Right cardiac atrium (tissue), 5 donors: ENCODE measurements at regions not wholly inside any gene's neighbourhood (a gene's known extent, or its start where the extent isn't known, plus 50 kb on each side); places are given as distances from the start of the nearest gene placed in this dataset.
A peak's percentile ranks its signal among the peaks of the same experiment; 100 is the strongest.
"Not testable (repeated sequence)": the region's sequence is repeated elsewhere in the genome, so short reads cannot be mapped to it uniquely, and the experiment has no call there.

Experiments used
- ATAC-seq, 2 donors: fragments of 200-7000 bp; cut with Tn5 transposase; one replicate each; pipeline versions ENCODE4 v1.8.0 to v1.9.1; 2020; ENCODE audit warnings: moderate library complexity in 2 of 2, mild to moderate bottlenecking in 1 of 2
- DNase-seq, 3 donors: peaks; one replicate each; pipeline ENCODE4 v3.0.0-alpha.2; 2020
- H3K27ac ChIP-seq: one replicate; pipeline ENCODE4 v1.5.1; 2013; ENCODE audit warnings: mild to moderate bottlenecking, low read length, control low read depth, moderate library complexity
- H3K27me3 ChIP-seq: one replicate; pipeline ENCODE4 v1.6.1; 2013; ENCODE audit not compliant: control insufficient read depth, insufficient read depth
- H3K4me1 ChIP-seq: one replicate; pipeline ENCODE4 v1.6.1; 2013; ENCODE audit warnings: low read length; ENCODE audit not compliant: control insufficient read depth, insufficient read depth
- H3K4me3 ChIP-seq: one replicate; pipeline ENCODE4 v1.5.1; 2013; ENCODE audit warnings: low read length, control low read depth
- H3K9me3 ChIP-seq: one replicate; pipeline ENCODE4 v1.6.1; 2013; ENCODE audit warnings: low read length; ENCODE audit not compliant: control insufficient read depth
- WGBS: extraction: QIAGEN DNeasy Blood & Tissue Kit; methylation state at CpG from one replicate; pipeline ENCODE4 v1.1.7; 2013; 5-methylcytosine and 5-hydroxymethylcytosine counted together
- intact Hi-C, 4 donors: fragments of 100-400 bp; cut with DNase I; formaldehyde crosslinking; loops; one replicate each; pipeline versions ENCODE4 v1.11.0 to v1.14.0; 2022 to 2023
- donor health status: healthy with polysubstance abuse.
- donor health status: DM: no; HTN: yes; CAD: no.
- donor health status: DM: no; HTN: no; CAD: no.
- donor health status: DM: no; HTN: yes; CAD: no; lungs with severe emphysema.
- donor health status: DM: yes; HTN: yes; CAD: no.

GRCh38 chr17:13107676-13108235, 89.9 kb upstream of the ELAC2 start:
- DNase-seq (no peak), ATAC-seq (no peak)

GRCh38 chr17:13106171-13106570, 88.3 kb upstream of the ELAC2 start:
- Histone ChIP-seq H3K27ac (no peak overlapping the region), H3K4me3 (no peak overlapping the region), H3K9me3 (no peaks in the 10 kb centered on the region), H3K27me3 (no peaks in the 10 kb centered on the region), H3K4me1 (no peaks in the 10 kb centered on the region)
- 76% methylated on average over 5 of the region's 5 CpGs for WGBS
- intact Hi-C loops: no loop called here
- DNase-seq (no peak), ATAC-seq (no peak)

More at GRCh38 chr17:13107676-13108235, 89.9 kb upstream of the ELAC2 start:
- WGBS: 86% methylated on average over 12 of the region's 12 CpGs
- Histone ChIP-seq H3K4me3 (no peak overlapping the region), H3K27me3 (no peaks in the 10 kb centered on the region), H3K4me1 (no peaks in the 10 kb centered on the region), H3K27ac (no peak overlapping the region), H3K9me3 (no peaks in the 10 kb centered on the region)
- intact Hi-C loops: no loop called here

DNA sequence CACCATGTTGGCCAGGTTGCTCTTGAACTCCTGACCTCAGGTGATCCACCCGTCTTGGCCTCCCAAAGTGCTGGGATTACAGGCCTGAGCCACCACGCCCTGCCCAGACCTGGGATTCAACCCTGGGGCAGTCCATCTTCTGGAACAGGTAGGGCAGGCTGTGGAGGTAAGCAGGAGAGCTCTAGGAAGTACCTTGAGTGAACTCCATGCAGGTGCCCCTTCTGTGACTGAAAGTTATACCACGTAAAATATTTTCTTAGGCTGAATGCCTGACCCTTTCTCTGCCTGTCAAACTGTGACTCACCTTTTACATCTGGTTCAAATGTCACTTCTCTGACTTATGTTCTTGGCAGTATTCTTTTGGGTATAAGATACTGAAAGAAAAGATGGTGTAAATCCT, 86.7 kb upstream of the ELAC2 start:
- Histone ChIP-seq H3K9me3 (no peaks in the 10 kb centered on the region), H3K4me1 (no peaks in the 10 kb centered on the region), H3K4me3 (no peak overlapping the region), H3K27ac (no peak overlapping the region), H3K27me3 (no peaks in the 10 kb centered on the region)
- intact Hi-C loops: no loop called here
- WGBS: 80% methylated on average over 3 of the region's 3 CpGs
- ATAC-seq (no peak), DNase-seq (no peak)

DNA sequence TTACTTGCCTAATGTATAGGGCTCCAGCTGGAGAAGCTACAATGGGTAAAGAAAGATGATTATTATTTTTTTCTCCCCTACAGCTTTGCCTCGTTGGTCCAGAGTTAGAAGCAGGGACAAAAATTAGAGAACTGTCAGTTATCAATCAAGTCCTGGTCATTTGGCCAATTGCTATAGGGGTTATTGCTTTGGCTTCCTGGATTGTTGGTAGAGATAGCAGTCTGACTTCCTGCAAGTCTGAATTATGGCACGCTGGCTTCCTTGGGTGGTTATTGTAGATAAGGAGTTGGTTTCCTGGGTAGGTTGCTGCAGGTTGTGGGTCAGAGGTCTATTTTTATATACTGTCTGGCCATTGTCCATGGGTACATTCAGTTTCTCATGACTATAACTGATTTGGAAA, 84.7 kb upstream of the ELAC2 start:
- WGBS: 45% methylated on average over 2 of the region's 2 CpGs
- H3K4me3 ChIP-seq: no peak overlapping the region
- ATAC-seq: no peak
- no peak overlapping the region for H3K27ac ChIP-seq
- intact Hi-C loops: no loop called here
- no peak for DNase-seq
- no peaks in the 10 kb centered on the region for H3K9me3 ChIP-seq
- H3K4me1 ChIP-seq: no peaks in the 10 kb centered on the region
- H3K27me3 ChIP-seq: no peaks in the 10 kb centered on the region

GRCh38 chr17:13099926-13100325, 82.1 kb upstream of the ELAC2 start:
- H3K9me3 ChIP-seq: no peaks in the 10 kb centered on the region
- no peaks in the 10 kb centered on the region for H3K4me1 ChIP-seq
- DNase-seq (no peak), ATAC-seq (no peak)
- intact Hi-C loops: no loop called here
- WGBS: 62% methylated on average over 9 of the region's 9 CpGs
- H3K27ac ChIP-seq: no peak overlapping the region
- H3K4me3 ChIP-seq: no peak overlapping the region
- no peaks in the 10 kb centered on the region for H3K27me3 ChIP-seq

DNA sequence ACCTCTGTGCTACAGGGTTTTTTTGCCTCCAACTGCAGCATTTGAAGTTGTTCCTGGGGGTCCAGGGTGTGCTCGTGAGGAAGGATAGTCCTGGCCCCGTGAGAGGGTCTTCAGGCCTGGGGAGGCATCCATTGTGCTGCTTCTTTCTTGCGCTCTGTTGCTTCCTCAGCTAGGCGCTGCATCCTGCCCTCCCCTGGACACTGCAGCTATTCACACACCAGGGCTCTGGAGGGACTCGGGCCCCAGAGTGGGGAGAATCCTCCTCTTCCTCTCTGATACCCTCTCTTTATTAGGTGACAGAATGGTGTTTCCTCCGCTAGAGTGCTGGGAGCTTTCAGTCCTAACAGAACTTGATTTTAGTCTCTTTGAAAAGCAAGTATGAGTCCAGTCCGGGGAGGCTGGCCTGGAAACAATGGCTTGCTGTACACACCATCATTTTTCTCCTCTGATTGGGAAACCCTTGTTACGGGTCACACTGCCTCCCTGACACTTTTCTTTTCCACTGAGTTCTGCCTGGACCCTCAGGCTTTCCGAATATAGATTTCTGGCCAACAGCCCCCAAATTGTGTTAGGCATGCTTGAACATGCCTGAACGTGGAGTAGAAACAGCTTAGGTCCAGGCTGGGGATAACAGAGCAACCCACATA, 81.4 kb upstream of the ELAC2 start:
- no peak for DNase-seq
- WGBS: 63% methylated on average over 10 of the region's 10 CpGs
- Histone ChIP-seq H3K4me3 (no peak overlapping the region), H3K27ac (no peak overlapping the region), H3K9me3 (no peaks in the 10 kb centered on the region), H3K27me3 (no peaks in the 10 kb centered on the region), H3K4me1 (no peaks in the 10 kb centered on the region)
- ATAC-seq: no peak
- intact Hi-C loops: no loop called here

- no peak overlapping the region for H3K4me3 ChIP-seq
- 46% methylated on average over 3 of the region's 3 CpGs for WGBS
- no peak for ATAC-seq
Observed at GRCh38 chr17:13096291-13096690, 78.5 kb upstream of the ELAC2 start.

GRCh38 chr17:13092010-13092409, 74.2 kb upstream of the ELAC2 start:
- DNase-seq, H3K9me3 ChIP-seq, H3K4me1 ChIP-seq, ATAC-seq, H3K27me3 ChIP-seq, H3K4me3 ChIP-seq, intact Hi-C loops, H3K27ac ChIP-seq: not testable (repeated sequence)
- WGBS: 88% methylated on average over 5 of the region's 5 CpGs

More at GRCh38 chr17:13096291-13096690, 78.5 kb upstream of the ELAC2 start:
- Histone ChIP-seq H3K27me3 (no peaks in the 10 kb centered on the region), H3K4me1 (no peaks in the 10 kb centered on the region), H3K27ac (no peak overlapping the region), H3K9me3 (no peaks in the 10 kb centered on the region)
- no peak for DNase-seq
- intact Hi-C loops: no loop called here

GRCh38 chr17:13088666-13089065, 70.8 kb upstream of the ELAC2 start:
- WGBS: 79% methylated on average over 5 of the region's 5 CpGs
- H3K4me1 ChIP-seq: no peaks in the 10 kb centered on the region

GRCh38 chr17:13087802-13088201, 70.0 kb upstream of the ELAC2 start:
- Histone ChIP-seq H3K9me3 (no peaks in the 10 kb centered on the region), H3K4me1 (no peaks in the 10 kb centered on the region), H3K27me3 (no peaks in the 10 kb centered on the region), H3K4me3 (no peak overlapping the region), H3K27ac (no peak overlapping the region)
- no peak for ATAC-seq
- intact Hi-C loops: no loop called here
- 75% methylated on average over 3 of the region's 3 CpGs for WGBS
- no peak for DNase-seq

More at GRCh38 chr17:13088666-13089065, 70.8 kb upstream of the ELAC2 start:
- Histone ChIP-seq H3K9me3 (no peaks in the 10 kb centered on the region), H3K4me3 (no peak overlapping the region), H3K27ac (no peak overlapping the region), H3K27me3 (no peaks in the 10 kb centered on the region)
- intact Hi-C loops: no loop called here
- DNase-seq: no peak
- ATAC-seq: no peak

- ATAC-seq (peak; percentile 87 to 89), DNase-seq (peak; percentile 45 to 74 (median 67))
- no peaks in the 10 kb centered on the region for H3K9me3 ChIP-seq
- intact Hi-C loops: no loop called here
- WGBS: 55% methylated on average over 11 of the region's 11 CpGs
- H3K4me3 ChIP-seq: no peak overlapping the region
- no peaks in the 10 kb centered on the region for H3K27me3 ChIP-seq
- H3K4me1 ChIP-seq: no peaks in the 10 kb centered on the region
- H3K27ac ChIP-seq: no peak overlapping the region
Observed at GRCh38 chr17:13086142-13086769, 68.4 kb upstream of the ELAC2 start.
